ENCODE measurements at regions not wholly inside any gene's neighbourhood (a gene's known extent, or its start where the extent isn't known, plus 50 kb on each side); places are given as distances from the start of the nearest gene placed in this dataset.
A peak's percentile ranks its signal among the peaks of the same experiment; 100 is the strongest.

GRCh38 chr6:53724501-53724900, 58.9 kb upstream of the KLHL31 start:
- Mint-ChIP-seq H3K4me3 (no peak overlapping the region), H3K27ac (no peak overlapping the region), H3K27me3 (ENCODE audit: low read depth) (peaks cover 12% of the 10 kb centered on the region), H3K4me1 (peaks cover 6% of the 10 kb centered on the region), H3K36me3 (ENCODE audit: low read depth) (no peaks in the 10 kb centered on the region), H3K9me3 (no peaks in the 10 kb centered on the region)
- no peak for TF ChIP-seq CTCF (IDR thresholded peaks at IDR 0.05; ENCODE audit: unreplicated experiment in 3 of 3)

- Mint-ChIP-seq H3K4me1 (peaks cover 11% of the 10 kb centered on the region), H3K27ac (no peak overlapping the region), H3K27me3 (ENCODE audit: low read depth) (peaks cover 10% of the 10 kb centered on the region), H3K4me3 (no peak overlapping the region), H3K9me3 (no peaks in the 10 kb centered on the region), H3K36me3 (ENCODE audit: low read depth) (no peaks in the 10 kb centered on the region)
- TF ChIP-seq CTCF (IDR thresholded peaks at IDR 0.05; ENCODE audit: unreplicated experiment in 3 of 3) = no peak
Observed at GRCh38 chr6:53723331-53723730, 57.8 kb upstream of the KLHL31 start.

GRCh38 chr6:53721766-53722165, 56.2 kb upstream of the KLHL31 start:
- H3K36me3 Mint-ChIP-seq (ENCODE audit: low read depth) = no peaks in the 10 kb centered on the region
- TF ChIP-seq CTCF (IDR thresholded peaks at IDR 0.05; ENCODE audit: unreplicated experiment in 3 of 3) = no peak
- peaks cover 11% of the 10 kb centered on the region for H3K4me1 Mint-ChIP-seq
- H3K9me3 Mint-ChIP-seq = no peaks in the 10 kb centered on the region
- H3K27ac Mint-ChIP-seq = no peak overlapping the region
- peaks cover 10% of the 10 kb centered on the region for H3K27me3 Mint-ChIP-seq (ENCODE audit: low read depth)
- no peak overlapping the region for H3K4me3 Mint-ChIP-seq

- Mint-ChIP-seq H3K4me3 (peak overlapping the region in 1 of 3 experiments; percentile 57), H3K27ac (peak overlapping the region in 2 of 3 experiments; percentile 9 to 28), H3K4me1 (peaks cover 5% of the 10 kb centered on the region), H3K36me3 (ENCODE audit: low read depth) (no peaks in the 10 kb centered on the region), H3K9me3 (no peaks in the 10 kb centered on the region), H3K27me3 (ENCODE audit: low read depth) (peaks cover 3% of the 10 kb centered on the region)
- peak; percentile 79 to 85 (median 85) for TF ChIP-seq CTCF (IDR thresholded peaks at IDR 0.05; ENCODE audit: unreplicated experiment in 3 of 3)
Observed at GRCh38 chr6:53718597-53719460, 53.3 kb upstream of the KLHL31 start.

GRCh38 chr6:53717566-53717965, 52.0 kb upstream of the KLHL31 start:
- Mint-ChIP-seq H3K4me3 (no peak overlapping the region), H3K27me3 (ENCODE audit: low read depth) (peaks cover 3% of the 10 kb centered on the region), H3K27ac (no peak overlapping the region), H3K9me3 (no peaks in the 10 kb centered on the region), H3K4me1 (peaks cover 5% of the 10 kb centered on the region), H3K36me3 (ENCODE audit: low read depth) (no peaks in the 10 kb centered on the region)
- no peak for TF ChIP-seq CTCF (IDR thresholded peaks at IDR 0.05; ENCODE audit: unreplicated experiment in 3 of 3)

- peaks cover 5% of the 10 kb centered on the region for H3K4me1 Mint-ChIP-seq
- no peaks in the 10 kb centered on the region for H3K36me3 Mint-ChIP-seq (ENCODE audit: low read depth)
- no peaks in the 10 kb centered on the region for H3K9me3 Mint-ChIP-seq
- no peak overlapping the region for H3K4me3 Mint-ChIP-seq
- TF ChIP-seq CTCF (IDR thresholded peaks at IDR 0.05; ENCODE audit: unreplicated experiment in 3 of 3) = no peak
- H3K27ac Mint-ChIP-seq = no peak overlapping the region
- H3K27me3 Mint-ChIP-seq (ENCODE audit: low read depth) = peaks cover 3% of the 10 kb centered on the region
Observed at GRCh38 chr6:53715434-53715833, 49.9 kb upstream of the KLHL31 start.

Data from nephron (organoid).